ENCODE measurements at regions not wholly inside any gene's neighbourhood (a gene's known extent, or its start where the extent isn't known, plus 50 kb on each side); places are given as distances from the start of the nearest gene placed in this dataset.

- TF ChIP-seq FOXP2 (optimal IDR thresholded peaks at IDR 0.05; ENCODE audit: borderline replicate concordance, extremely low read depth, extremely low read length, insufficient read depth) (no peak), SIN3A (IDR thresholded peaks at IDR 0.05; ENCODE audit: borderline replicate concordance, insufficient read depth, low read length) (no peak), POLR2AphosphoS5 (IDR thresholded peaks at IDR 0.05; ENCODE audit: low read depth, low read length) (no peak), REST (IDR thresholded peaks at IDR 0.05; ENCODE audit: insufficient read depth in 1 of 2, low read depth in 2 of 2, low read length in 2 of 2) (no peak), TAF1 (IDR thresholded peaks at IDR 0.05; ENCODE audit: borderline replicate concordance, insufficient read depth, low read length) (no peak)
Measured at GRCh38 chr14:22336031-22336430, 253.0 kb downstream of the DAD1 start.

DNA sequence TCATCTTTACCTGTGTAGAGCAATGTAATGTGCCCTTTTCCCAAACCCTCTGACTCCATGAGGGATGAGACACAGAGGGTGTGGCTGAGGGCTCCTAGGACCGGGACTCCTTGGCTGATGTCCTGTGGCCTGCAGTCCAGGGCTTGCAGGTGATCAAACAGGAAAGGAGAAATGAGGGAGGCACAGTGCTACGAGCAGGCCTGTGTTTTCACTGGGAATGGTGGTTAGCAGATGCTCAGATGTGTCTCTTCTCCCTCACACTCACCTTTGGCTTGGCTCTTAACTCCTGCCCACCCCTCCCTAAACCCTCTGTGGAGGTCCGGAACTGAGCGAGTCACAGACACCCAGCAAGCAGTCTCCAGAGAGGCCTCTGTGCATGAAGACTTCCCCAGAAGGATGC lies 254.4 kb downstream of the DAD1 start:
- TF ChIP-seq REST (IDR thresholded peaks at IDR 0.05; ENCODE audit: insufficient read depth in 1 of 2, low read depth in 2 of 2, low read length in 2 of 2) = no peak

DNA sequence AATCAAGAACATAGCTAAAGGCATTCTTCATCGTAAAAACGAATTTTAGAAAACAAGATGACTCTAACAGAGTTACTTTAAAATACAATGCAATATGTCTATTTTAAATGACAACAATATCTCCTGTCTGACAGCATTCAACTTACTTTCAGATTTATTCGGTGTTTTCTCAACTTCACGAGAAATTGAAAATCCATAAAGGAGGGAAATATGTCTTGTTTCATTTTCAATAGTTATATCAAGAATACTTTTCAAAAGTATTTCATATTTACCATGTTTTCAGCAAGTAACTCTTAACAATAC lies 254.8 kb downstream of the DAD1 start:
- TF ChIP-seq FOXP2 (optimal IDR thresholded peaks at IDR 0.05; ENCODE audit: borderline replicate concordance, extremely low read depth, extremely low read length, insufficient read depth) = no peak
- no peak for TF ChIP-seq SIN3A (IDR thresholded peaks at IDR 0.05; ENCODE audit: borderline replicate concordance, insufficient read depth, low read length)
- TF ChIP-seq POLR2AphosphoS5 (IDR thresholded peaks at IDR 0.05; ENCODE audit: low read depth, low read length) = no peak
- no peak for TF ChIP-seq TAF1 (IDR thresholded peaks at IDR 0.05; ENCODE audit: borderline replicate concordance, insufficient read depth, low read length)
- TF ChIP-seq REST (IDR thresholded peaks at IDR 0.05; ENCODE audit: insufficient read depth in 1 of 2, low read depth in 2 of 2, low read length in 2 of 2) = no peak

DNA sequence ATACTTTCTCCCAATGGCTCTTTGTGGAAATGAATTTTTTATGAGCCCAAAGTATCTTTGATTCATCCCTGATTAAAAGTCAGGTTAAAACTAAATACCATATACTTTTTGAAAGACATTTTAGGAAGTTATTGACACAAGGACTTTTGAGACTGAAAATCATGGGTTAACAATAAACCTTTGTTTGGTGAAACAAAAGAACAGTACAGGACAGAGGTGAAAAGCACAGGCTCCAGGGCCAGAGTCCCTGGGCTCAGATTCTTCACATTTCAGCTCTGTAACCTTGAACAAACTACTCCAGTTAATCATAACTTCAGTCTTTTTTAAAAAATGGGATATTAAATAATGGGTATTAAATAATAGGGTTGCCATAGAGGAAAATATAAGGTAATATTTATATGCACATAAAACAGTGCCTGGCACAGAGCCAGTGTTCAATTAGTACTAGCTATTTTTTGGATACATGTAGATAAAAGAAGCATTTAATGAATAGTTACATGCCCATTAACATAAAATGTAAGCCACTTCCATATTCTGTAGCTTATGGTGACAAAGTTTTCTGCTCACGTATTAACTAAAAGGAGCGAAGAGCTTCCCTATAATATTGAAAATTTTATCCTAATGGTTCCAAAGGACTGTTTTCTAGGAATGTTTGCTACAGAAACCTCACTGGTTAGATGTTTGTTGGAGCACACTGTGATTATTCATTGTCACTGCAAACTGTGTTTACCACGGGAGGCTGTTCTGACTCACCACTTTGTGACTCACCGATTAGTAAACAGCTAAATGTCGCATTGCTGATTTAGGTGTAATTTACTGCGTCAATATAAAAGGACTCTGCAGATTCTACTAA lies 255.4 kb downstream of the DAD1 start:
- TF ChIP-seq FOXP2 (optimal IDR thresholded peaks at IDR 0.05; ENCODE audit: borderline replicate concordance, extremely low read depth, extremely low read length, insufficient read depth) = peak; percentile 97
- no peak for TF ChIP-seq POLR2AphosphoS5 (IDR thresholded peaks at IDR 0.05; ENCODE audit: low read depth, low read length)
- no peak for TF ChIP-seq REST (IDR thresholded peaks at IDR 0.05; ENCODE audit: insufficient read depth in 1 of 2, low read depth in 2 of 2, low read length in 2 of 2)
- no peak for TF ChIP-seq SIN3A (IDR thresholded peaks at IDR 0.05; ENCODE audit: borderline replicate concordance, insufficient read depth, low read length)
- no peak for TF ChIP-seq TAF1 (IDR thresholded peaks at IDR 0.05; ENCODE audit: borderline replicate concordance, insufficient read depth, low read length)

All from PFSK-1 (cell line).